Hematopoietic multipotent progenitor cell treated with erythropoietin and hydrocortisone succinate and interleukin-3 and kit ligand, for 4 days (in vitro differentiated cells): ENCODE measurements at regions not wholly inside any gene's neighbourhood (a gene's known extent, or its start where the extent isn't known, plus 50 kb on each side); places are given as distances from the start of the nearest gene placed in this dataset.

ENCODE experiments used
- DNase-seq: peaks from one replicate; pipeline ENCODE4 v3.0.0-alpha.2; 2015

GRCh38 chrX:39519030-39519488, 578.7 kb downstream of the BCOR start:
- DNase-seq = peak; percentile 8

GRCh38 chrX:39519566-39520301, 578.0 kb downstream of the BCOR start:
- peak; percentile 3 for DNase-seq

- no peak for DNase-seq
Observed at GRCh38 chrX:39525758-39526157, 572.0 kb downstream of the BCOR start.

GRCh38 chrX:39527025-39527424, 570.7 kb downstream of the BCOR start:
- no peak for DNase-seq

- peak; percentile 70 for DNase-seq
Observed at GRCh38 chrX:39528161-39528916, 569.4 kb downstream of the BCOR start.

- no peak for DNase-seq
Observed at GRCh38 chrX:39532761-39533160, 565.0 kb downstream of the BCOR start.

GRCh38 chrX:39534949-39535348, 562.8 kb downstream of the BCOR start:
- DNase-seq = no peak

GRCh38 chrX:39536211-39536610, 561.5 kb downstream of the BCOR start:
- no peak for DNase-seq

GRCh38 chrX:39541881-39542280, 555.9 kb downstream of the BCOR start:
- no peak for DNase-seq

GRCh38 chrX:39542316-39542715, 555.4 kb downstream of the BCOR start:
- DNase-seq = no peak

GRCh38 chrX:39550795-39551361, 546.9 kb downstream of the BCOR start:
- DNase-seq = peak; percentile 87

GRCh38 chrX:39551762-39552161, 546.0 kb downstream of the BCOR start:
- peak; percentile 27 for DNase-seq

GRCh38 chrX:39555431-39555830, 542.3 kb downstream of the BCOR start:
- DNase-seq = no peak

GRCh38 chrX:39556056-39556455, 541.7 kb downstream of the BCOR start:
- no peak for DNase-seq

GRCh38 chrX:39559229-39559628, 538.5 kb downstream of the BCOR start:
- DNase-seq = no peak

- DNase-seq = no peak
Observed at GRCh38 chrX:39560271-39560670, 537.5 kb downstream of the BCOR start.

GRCh38 chrX:39563178-39563577, 534.6 kb downstream of the BCOR start:
- no peak for DNase-seq

GRCh38 chrX:39564751-39565150, 533.0 kb downstream of the BCOR start:
- no peak for DNase-seq

- peak; percentile 8 for DNase-seq
Observed at GRCh38 chrX:39574178-39574577, 523.6 kb downstream of the BCOR start.

GRCh38 chrX:39576041-39576872, 521.5 kb downstream of the BCOR start:
- DNase-seq = no peak

GRCh38 chrX:39577206-39577984, 520.4 kb downstream of the BCOR start:
- no peak for DNase-seq
